GM12878 (cell line): ENCODE measurements at regions not wholly inside any gene's neighbourhood (a gene's known extent, or its start where the extent isn't known, plus 50 kb on each side); places are given as distances from the start of the nearest gene placed in this dataset.
A peak's percentile ranks its signal among the peaks of the same experiment; 100 is the strongest.

Experiments
- ATAC-seq: fragments of 200-7000 bp; cut with Tn5 transposase; 3 replicates; pipeline ENCODE4 v1.9.1; 2020; ENCODE audit warnings: mild to moderate bottlenecking, moderate library complexity
- BruUV-seq: library from RNA; stranded (reverse); fragments of 400-500 nt; replicated peaks from 2 replicates; lab custom pipeline; 2021; lab: Mats Ljungman, UMichigan
- CTCF ChIA-PET: fragments of 300-600 bp; sonication (Branson Sonifier 250); formaldehyde crosslinking; extraction: SDS; loops from one replicate; lab custom pipeline; 2021; ENCODE audit warnings: inconsistent platforms; lab: Yijun Ruan, JAX
- POLR2A ChIA-PET: fragments of 350-600 bp; formaldehyde crosslinking; extraction: SDS; loops from one replicate; lab custom pipeline; 2021; ENCODE audit warnings: inconsistent platforms; lab: Charles Lee
- RAD21 ChIA-PET: fragments of 300-600 bp; sonication (Branson Sonifier 250); formaldehyde crosslinking; loops from one replicate; lab custom pipeline; 2023; ENCODE audit warnings: antibody characterized with exemption; ENCODE audit not compliant: unreplicated experiment; lab: Charles Lee
- SMC1A ChIA-PET: fragments of 300-600 bp; sonication (Branson Sonifier 250); formaldehyde crosslinking; loops from one replicate; lab custom pipeline; 2023; ENCODE audit not compliant: unreplicated experiment, uncharacterized antibody; lab: Charles Lee
- DNase-seq: peaks from one replicate; pipeline ENCODE4 v3.0.0-alpha.2; 2011; ENCODE audit warnings: low read depth, low spot score
- FAIRE-seq: peaks from 3 replicates; lab custom pipeline; 2011; peaks lifted over from hg19 to GRCh38; lab: Jason Lieb, UNC
- H2AFZ ChIP-seq: 2 replicates; pipeline ENCODE4 v1.6.0; 2011; ENCODE audit warnings: low read depth, low read length, control low read depth; ENCODE audit not compliant: control insufficient read depth
- H3K27ac ChIP-seq: 2 replicates; pipeline ENCODE4 v1.5.1; 2011; ENCODE audit warnings: control low read depth; ENCODE audit not compliant: control insufficient read depth, insufficient read depth
- H3K27me3 ChIP-seq, 2 experiments: replicated peaks in 1 of 2; 2 replicates each; pipeline versions ENCODE4 v1.6.0 to v1.6.1; 2011; ENCODE audit warnings: low read length in 1 of 2; ENCODE audit not compliant: control insufficient read depth in 2 of 2, insufficient read depth in 2 of 2
- H3K36me3 ChIP-seq, 2 experiments: 2 replicates each; pipeline ENCODE4 v1.5.1; 2011; ENCODE audit warnings: low read length in 1 of 2; ENCODE audit not compliant: control insufficient read depth in 2 of 2, insufficient read depth in 2 of 2
- H3K4me1 ChIP-seq: 2 replicates; pipeline ENCODE4 v1.6.1; 2011; ENCODE audit warnings: mild to moderate bottlenecking, low read length, moderate library complexity, mixed read lengths; ENCODE audit not compliant: control insufficient read depth, insufficient read depth
- H3K4me2 ChIP-seq: 2 replicates; pipeline ENCODE4 v1.6.0; 2011; ENCODE audit warnings: control low read depth; ENCODE audit not compliant: control insufficient read depth, insufficient read depth
- H3K4me3 ChIP-seq: fragments of 200-600 bp; sonication (generic); 2 replicates; pipeline ENCODE4 v1.5.1; 2016
- H3K79me2 ChIP-seq: 2 replicates; pipeline ENCODE4 v1.6.0; 2011; ENCODE audit warnings: low read length; ENCODE audit not compliant: control insufficient read depth, insufficient read depth
- H3K9ac ChIP-seq: 2 replicates; pipeline ENCODE4 v1.8.0; 2011; ENCODE audit warnings: low read length, control low read depth, mixed read lengths; ENCODE audit not compliant: control insufficient read depth, insufficient read depth
- H3K9me3 ChIP-seq: replicated peaks from 3 replicates; pipeline ENCODE4 v1.5.1; 2011; ENCODE audit warnings: mild to moderate bottlenecking, low read length; ENCODE audit not compliant: control insufficient read depth, insufficient read depth
- H4K20me1 ChIP-seq: 2 replicates; pipeline ENCODE4 v1.6.0; 2011; ENCODE audit not compliant: control insufficient read depth, insufficient read depth
- BCL11A ChIP-seq: IDR thresholded peaks from 2 replicates; pipeline ENCODE4 v1.6.1; 2011; ENCODE audit warnings: low read depth, low read length
- BHLHE40 ChIP-seq, 2 experiments: fragments of 450-650 bp in 1 of 2; IDR thresholded peaks; 2 replicates each; pipeline ENCODE4 v1.6.1; 2011 to 2017; ENCODE audit warnings: low read depth in 2 of 2, borderline replicate concordance in 1 of 2, improper control_type of control experiment in 1 of 2, low read length in 1 of 2, mild to moderate bottlenecking in 1 of 2
- HSF1 ChIP-seq: fragments of 150-350 bp; IDR thresholded peaks from 2 replicates; pipeline ENCODE4 v1.6.1; 2014; ENCODE audit warnings: mild to moderate bottlenecking, low read depth, low read length
- MYC ChIP-seq: IDR thresholded peaks from 2 replicates; pipeline ENCODE4 v1.6.1; 2011; ENCODE audit warnings: mild to moderate bottlenecking, low read length, moderate library complexity, inconsistent platforms; ENCODE audit not compliant: insufficient read depth, insufficient replicate concordance, insufficient read length, severe bottlenecking
- NFYA ChIP-seq: IDR thresholded peaks from 2 replicates; pipeline ENCODE4 v1.6.1; 2011; ENCODE audit warnings: low read depth, mild to moderate bottlenecking, low read length, improper control_type of control experiment, borderline replicate concordance
- ZNF217 ChIP-seq: fragments of 450-650 bp; IDR thresholded peaks from 2 replicates; pipeline ENCODE4 v1.6.1; 2017; ENCODE audit warnings: antibody characterized with exemption, mild to moderate bottlenecking
- WGBS: methylation state at CpG from one replicate; pipeline ENCODE4 v1.1.6; 2016; ENCODE audit warnings: low lambda C conversion rate; ENCODE audit not compliant: insufficient replicate concordance, insufficient coverage; ENCODE audit errors: missing lambda C conversion rate; 5-methylcytosine and 5-hydroxymethylcytosine counted together
- in situ Hi-C: fragments of 300-500 bp; cut with MboI; formaldehyde crosslinking; loops from 9 replicates; pipeline ENCODE4 v1.14.3; 2018; ENCODE audit warnings: mixed read lengths
- intact Hi-C: fragments of 100-400 bp; cut with micrococcal nuclease; formaldehyde crosslinking; loops from one replicate; pipeline ENCODE4 v1.14.2; 2022; ENCODE audit not compliant: unreplicated experiment

GRCh38 chr3:168604767-168605166 lies 509.0 kb upstream of the GOLIM4 start:
- 15% methylated on average over 3 of the region's 3 CpGs for WGBS
- H2AFZ ChIP-seq = no peak overlapping the region
- H3K9me3 ChIP-seq = no peaks in the 10 kb centered on the region
- H3K9ac ChIP-seq = no peak overlapping the region
- CTCF ChIA-PET = interaction anchor here (0.7 to 2.0 kb wide), 4 partner anchors 10 to 64 kb away, joined by 3 to 16 read pairs (median 5); no protein-coding TSS in a partner anchor
- in situ Hi-C loops (no loop called here), intact Hi-C loops (no loop called here)
- POLR2A ChIA-PET = interaction anchor here (1.0 kb wide), 1 partner anchor 11 kb away, joined by 4 read pairs; no protein-coding TSS in a partner anchor
- H3K27me3 ChIP-seq = no peaks in the 10 kb centered on the region
- no peaks in the 10 kb centered on the region for H3K36me3 ChIP-seq
- DNase-seq (no peak), FAIRE-seq (no peak), ATAC-seq (peak; percentile 69)
- no peak overlapping the region for H3K4me3 ChIP-seq
- H3K4me2 ChIP-seq = no peak overlapping the region
- RAD21 ChIA-PET = interaction anchor here (1.5 to 1.6 kb wide), 2 partner anchors 11 to 72 kb away, joined by 3 to 4 read pairs; no protein-coding TSS in a partner anchor
- no peaks in the 10 kb centered on the region for H3K79me2 ChIP-seq
- H4K20me1 ChIP-seq = no peaks in the 10 kb centered on the region
- no TSS peak for BruUV-seq
- no peak overlapping the region for H3K27ac ChIP-seq
- SMC1A ChIA-PET = interaction anchor here (0.9 to 2.0 kb wide), 10 partner anchors 9 to 110 kb away, joined by 3 to 16 read pairs (median 3); no protein-coding TSS in a partner anchor
- TF ChIP-seq ZNF217 = no peak
- no peak for TF ChIP-seq BCL11A
- no peak for TF ChIP-seq HSF1
- TF ChIP-seq MYC = no peak
- TF ChIP-seq BHLHE40 (IDR thresholded peaks at IDR 0.05; ENCODE audit: borderline replicate concordance in 1 of 2, low read depth in 2 of 2, low read length in 1 of 2) = 0 out of 4 replicates have a peak, but pooled peaks of 1 of the 2 experiments have one; percentile 14
- no peak for TF ChIP-seq NFYA
- no peaks in the 10 kb centered on the region for H3K4me1 ChIP-seq
